HCT116 (cell line): ENCODE measurements at regions not wholly inside any gene's neighbourhood (a gene's known extent, or its start where the extent isn't known, plus 50 kb on each side); places are given as distances from the start of the nearest gene placed in this dataset.

ENCODE experiments used
- ATAC-seq: fragments of 200-7000 bp; cut with Tn5 transposase; 2 replicates; pipeline ENCODE4 v1.9.1; 2020; ENCODE audit warnings: mild to moderate bottlenecking, moderate library complexity
- BruUV-seq: library from RNA; stranded (reverse); fragments of 400-500 nt; replicated peaks from 2 replicates; lab custom pipeline; 2021; lab: Mats Ljungman, UMichigan
- CTCF ChIA-PET: fragments of 300-600 bp; sonication (Branson Sonifier 250); formaldehyde crosslinking; loops from one replicate; lab custom pipeline; 2021; ENCODE audit warnings: antibody characterized with exemption; lab: Charles Lee
- POLR2A ChIA-PET: fragments of 300-600, 350-600 bp; sonication (Branson Sonifier 250); formaldehyde crosslinking; loops from one replicate; lab custom pipeline; 2021; ENCODE audit warnings: antibody characterized with exemption; lab: Charles Lee
- RAD21 ChIA-PET, 2 experiments: fragments of 300-600 bp; sonication (Branson Sonifier 250); formaldehyde crosslinking; loops; one replicate each; lab custom pipeline; 2023; ENCODE audit warnings: low total read pairs in 2 of 2; ENCODE audit not compliant: uncharacterized antibody in 2 of 2, unreplicated experiment in 2 of 2, low non-redundant PET in 1 of 2; lab: Charles Lee
- DNase-seq: peaks from one replicate; pipeline ENCODE4 v3.0.0-alpha.2; 2010; ENCODE audit warnings: low read depth, low spot score
- H2AFZ ChIP-seq: fragments of 200-600 bp; shearing (Covaris generic), sonication (generic); 2 replicates; pipeline ENCODE4 v1.6.1; 2017; ENCODE audit warnings: low read depth, mixed run types, mixed read lengths, antibody characterized with exemption, low read length; ENCODE audit not compliant: poor library complexity, severe bottlenecking
- H3K27ac ChIP-seq: 2 replicates; pipeline ENCODE4 v1.5.1; 2012; ENCODE audit warnings: low read depth, low read length
- H3K27me3 ChIP-seq: fragments of 200-600 bp; sonication (generic); 2 replicates; pipeline ENCODE4 v1.6.1; 2016; ENCODE audit warnings: mixed run types, low read length, mixed read lengths; ENCODE audit not compliant: insufficient read depth
- H3K36me3 ChIP-seq, 2 experiments: fragments of 200-500 bp in 1 of 2; fragments of 200-600 bp in 1 of 2; sonication (Bioruptor generic) in 1 of 2; sonication (generic) in 1 of 2; 2 replicates each; pipeline versions ENCODE4 v1.5.1 to v1.6.1; 2014 to 2016; ENCODE audit warnings: low read length in 2 of 2, inconsistent platforms in 1 of 2, mixed read lengths in 1 of 2, mixed run types in 1 of 2; ENCODE audit not compliant: insufficient read depth in 2 of 2, control insufficient read depth in 1 of 2
- H3K4me1 ChIP-seq, 2 experiments: fragments of 200-600 bp in 1 of 2; sonication (generic) in 1 of 2; 2 replicates each; pipeline versions ENCODE4 v1.5.1 to v1.6.1; 2012 to 2017; ENCODE audit warnings: low read length in 2 of 2, inconsistent platforms in 1 of 2, mild to moderate bottlenecking in 1 of 2, mixed read lengths in 1 of 2, mixed run types in 1 of 2, moderate library complexity in 1 of 2; ENCODE audit not compliant: insufficient read depth in 2 of 2, control insufficient read depth in 1 of 2
- H3K4me2 ChIP-seq: fragments of 200-600 bp; sonication (generic); 2 replicates; pipeline ENCODE4 v1.6.1; 2017; ENCODE audit warnings: mixed run types, low read length, mixed read lengths
- H3K4me3 ChIP-seq, 2 experiments: fragments of 200-600 bp in 1 of 2; sonication (generic) in 1 of 2; replicated peaks in 1 of 2; 2 replicates each; pipeline ENCODE4 v1.5.1; 2011 to 2016; ENCODE audit warnings: low read length in 2 of 2, control low read depth in 1 of 2, low read depth in 1 of 2, mild to moderate bottlenecking in 1 of 2, mixed read lengths in 1 of 2, mixed run types in 1 of 2
- H3K79me2 ChIP-seq: fragments of 200-600 bp; sonication (generic); 2 replicates; pipeline ENCODE4 v1.6.1; 2017; ENCODE audit warnings: mild to moderate bottlenecking, mixed run types, low read length, moderate library complexity, mixed read lengths; ENCODE audit not compliant: insufficient read depth
- H3K9ac ChIP-seq: fragments of 200-600 bp; sonication (generic); 2 replicates; pipeline ENCODE4 v1.6.1; 2016; ENCODE audit warnings: low read length, mixed read lengths
- H3K9me2 ChIP-seq: fragments of 200-600 bp; sonication (generic), shearing (Covaris generic); 2 replicates; pipeline ENCODE4 v1.6.1; 2017; ENCODE audit warnings: mixed run types, mild to moderate bottlenecking, moderate library complexity; ENCODE audit not compliant: insufficient read depth
- H3K9me3 ChIP-seq, 2 experiments: fragments of 200-500 bp in 1 of 2; fragments of 200-600 bp in 1 of 2; sonication (Bioruptor generic) in 1 of 2; sonication (generic) in 1 of 2; 2 replicates each; pipeline ENCODE4 v1.6.1; 2014 to 2017; ENCODE audit warnings: low read length in 2 of 2, mixed read lengths in 2 of 2, inconsistent platforms in 1 of 2, low read depth in 1 of 2, mild to moderate bottlenecking in 1 of 2, mixed run types in 1 of 2, moderate library complexity in 1 of 2; ENCODE audit not compliant: control insufficient read depth in 1 of 2, insufficient read depth in 1 of 2
- H4K20me1 ChIP-seq: fragments of 200-600 bp; sonication (generic), shearing (Covaris generic); 2 replicates; pipeline ENCODE4 v1.6.1; 2017; ENCODE audit warnings: mixed run types, mild to moderate bottlenecking, moderate library complexity; ENCODE audit not compliant: insufficient read depth
- ATF3 ChIP-seq: IDR thresholded peaks from 2 replicates; pipeline ENCODE4 v1.6.1; 2012
- CTCF ChIP-seq, 3 experiments: fragments of 200-600 bp in 1 of 3; sonication (generic) in 1 of 3; IDR thresholded peaks in 2 of 3; conservative IDR thresholded peaks in 1 of 3; 2 replicates each; pipeline ENCODE4 v1.5.1; 2012 to 2017; ENCODE audit warnings: low read depth in 2 of 3, low read length in 2 of 3, antibody characterized with exemption in 1 of 3, borderline replicate concordance in 1 of 3, control low read depth in 1 of 3, mild to moderate bottlenecking in 1 of 3, mixed read lengths in 1 of 3, mixed run types in 1 of 3, moderate library complexity in 1 of 3; ENCODE audit not compliant: insufficient read depth in 1 of 3
- EGR1 ChIP-seq: IDR thresholded peaks from 2 replicates; pipeline ENCODE4 v1.6.1; 2012; ENCODE audit warnings: low read depth
- ELF1 ChIP-seq: IDR thresholded peaks from 2 replicates; pipeline ENCODE4 v1.6.1; 2012; ENCODE audit warnings: low read depth, borderline replicate concordance
- EZH2 ChIP-seq: fragments of 200-600 bp; sonication (generic); IDR thresholded peaks from 2 replicates; pipeline ENCODE4 v1.6.1; 2017; ENCODE audit warnings: antibody characterized with exemption, mixed run types
- EZH2phosphoT487 ChIP-seq: fragments of 200-600 bp; IDR thresholded peaks from 2 replicates; pipeline ENCODE4 v1.6.1; 2018; ENCODE audit warnings: antibody characterized with exemption, borderline replicate concordance
- JUND ChIP-seq: IDR thresholded peaks from 2 replicates; pipeline ENCODE4 v1.6.1; 2012
- REST ChIP-seq: IDR thresholded peaks from 2 replicates; pipeline ENCODE4 v1.6.1; 2012; ENCODE audit warnings: low read depth
- SRF ChIP-seq: IDR thresholded peaks from 2 replicates; pipeline ENCODE4 v1.6.1; 2012; ENCODE audit warnings: low read depth
- ZNF274 ChIP-seq: fragments of 200-500 bp; sonication (Bioruptor generic); IDR thresholded peaks from 2 replicates; pipeline ENCODE4 v1.6.1; 2014; ENCODE audit warnings: mild to moderate bottlenecking, low read depth, low read length, inconsistent platforms
- intact Hi-C: fragments of 100-400 bp; cut with micrococcal nuclease; formaldehyde crosslinking; loops from 2 replicates; pipeline ENCODE4 v1.10.0; 2022

- no peak overlapping the region for H3K27ac ChIP-seq
- no peaks in the 10 kb centered on the region for H3K79me2 ChIP-seq
- no peak overlapping the region for H3K4me3 ChIP-seq
- RAD21 ChIA-PET: interaction anchor here in 1 of 2 experiments (0.6 kb wide), 1 partner anchor 49 kb away, joined by 3 read pairs; no protein-coding TSS in a partner anchor
- H3K4me1 ChIP-seq: peaks cover 0 to 23% of the 10 kb centered on the region in 2 experiments; a peak in 2 of 4 replicates
- no peaks in the 10 kb centered on the region for H4K20me1 ChIP-seq
- POLR2A ChIA-PET: no interaction called here
- BruUV-seq: no TSS peak
- peaks cover 0 to 10% of the 10 kb centered on the region in 2 experiments; a peak in 1 of 4 replicates for H3K9me3 ChIP-seq
- DNase-seq: no peak
- no peak overlapping the region for H2AFZ ChIP-seq
- H3K9ac ChIP-seq: no peak overlapping the region
- H3K27me3 ChIP-seq: no peaks in the 10 kb centered on the region
- TF ChIP-seq CTCF (IDR thresholded peaks at IDR 0.05 in 2 of 3, conservative IDR thresholded peaks at IDR 0.05 in 1 of 3; ENCODE audit: borderline replicate concordance in 1 of 3, insufficient read depth in 1 of 3, low read depth in 2 of 3, low read length in 2 of 3) (0 out of 6 replicates have a peak, but pooled peaks of 1 of the 3 experiments have one; percentile 1), ZNF274 (no peak)
- TF ChIP-seq, all 23 proteins: peak for 1
- no peak; the same call in 1 of the 2 replicates for ATAC-seq
- Histone ChIP-seq H3K4me2 (no peak overlapping the region), H3K9me2 (no peaks in the 10 kb centered on the region), H3K36me3 (no peaks in the 10 kb centered on the region)
- intact Hi-C loops: no loop called here
- CTCF ChIA-PET: no interaction called here
Observed at GRCh38 chr16:87236516-87237115, 80.6 kb downstream of the C16orf95 start.

- Histone ChIP-seq H3K27me3 (no peaks in the 10 kb centered on the region), H3K9ac (no peak overlapping the region), H3K79me2 (no peaks in the 10 kb centered on the region), H4K20me1 (no peaks in the 10 kb centered on the region), H3K4me2 (peak overlapping the region; percentile 48), H3K9me3 (no peaks in the 10 kb centered on the region), H3K9me2 (no peaks in the 10 kb centered on the region), H2AFZ (no peak overlapping the region), H3K27ac (no peak overlapping the region), H3K4me1 (peaks cover 0 to 23% of the 10 kb centered on the region in 2 experiments; a peak in 2 of 4 replicates), H3K36me3 (no peaks in the 10 kb centered on the region), H3K4me3 (no peak overlapping the region)
- ChIA-PET CTCF (no interaction called here), POLR2A (no interaction called here), RAD21 (no interaction called here)
- BruUV-seq: no TSS peak
- 0 out of 2 replicates have a peak, but pooled peaks have one; percentile 5 for ATAC-seq
- intact Hi-C loops: no loop called here
- no peak for DNase-seq
- TF ChIP-seq EGR1 (no peak), ATF3 (no peak), REST (no peak), ELF1 (no peak), EZH2 (no peak), CTCF (IDR thresholded peaks at IDR 0.05 in 2 of 3, conservative IDR thresholded peaks at IDR 0.05 in 1 of 3; ENCODE audit: borderline replicate concordance in 1 of 3, insufficient read depth in 1 of 3, low read depth in 2 of 3, low read length in 2 of 3) (no peak), JUND (no peak), SRF (no peak), ZNF274 (no peak), EZH2phosphoT487 (no peak)
Observed at GRCh38 chr16:87238361-87238715, 78.9 kb downstream of the C16orf95 start.
